ENCODE measurements at regions not wholly inside any gene's neighbourhood (a gene's known extent, or its start where the extent isn't known, plus 50 kb on each side); places are given as distances from the start of the nearest gene placed in this dataset.

GRCh38 chr6:23445157-23445710, 680.8 kb upstream of the NRSN1 start:
- WGBS, 2 donors = 64 to 70% methylated on average over 5 of the region's 5 CpGs
- no peak overlapping the region for H3K4me3 ChIP-seq (replicated peaks in 1 of 3)
- H3K27me3 ChIP-seq = no peaks in the 10 kb centered on the region
- DNase-seq = peak; percentile 3 to 10
- TF ChIP-seq POLR2A (IDR thresholded peaks at IDR 0.05) (no peak), CTCF (IDR thresholded peaks at IDR 0.05) (no peak)
- intact Hi-C loops (cut with DNase I) = no loop called here
- H3K27ac ChIP-seq = no peak overlapping the region
- H3K4me1 ChIP-seq = peaks cover 9 to 12% of the 10 kb centered on the region in 2 donors
- no peaks in the 10 kb centered on the region for H3K9me3 ChIP-seq
- H3K36me3 ChIP-seq = no peaks in the 10 kb centered on the region

GRCh38 chr6:23446469-23446967, 679.5 kb upstream of the NRSN1 start:
- no peak for DNase-seq
- H3K36me3 ChIP-seq = no peaks in the 10 kb centered on the region
- H3K27ac ChIP-seq = no peak overlapping the region
- H3K4me1 ChIP-seq = peaks cover 9 to 12% of the 10 kb centered on the region in 2 donors
- no peaks in the 10 kb centered on the region for H3K9me3 ChIP-seq
- no peak overlapping the region for H3K4me3 ChIP-seq (replicated peaks in 1 of 3)
- intact Hi-C loops (cut with DNase I) = no loop called here
- TF ChIP-seq POLR2A (IDR thresholded peaks at IDR 0.05) (no peak), CTCF (IDR thresholded peaks at IDR 0.05) (peak in 3 of 6 experiments; percentile 45 to 51 (median 46))
- no peaks in the 10 kb centered on the region for H3K27me3 ChIP-seq
- WGBS, 2 donors = 38 to 52% methylated on average over 4 of the region's 4 CpGs

- no peak for DNase-seq
- H3K36me3 ChIP-seq = no peaks in the 10 kb centered on the region
- peaks cover 9 to 12% of the 10 kb centered on the region in 2 donors for H3K4me1 ChIP-seq
- no peaks in the 10 kb centered on the region for H3K9me3 ChIP-seq
- no peaks in the 10 kb centered on the region for H3K27me3 ChIP-seq
- TF ChIP-seq CTCF (IDR thresholded peaks at IDR 0.05) (no peak), POLR2A (IDR thresholded peaks at IDR 0.05) (no peak)
- intact Hi-C loops (cut with DNase I) = no loop called here
- H3K4me3 ChIP-seq (replicated peaks in 1 of 3) = no peak overlapping the region
- H3K27ac ChIP-seq = no peak overlapping the region
Observed at GRCh38 chr6:23447731-23448130, 678.3 kb upstream of the NRSN1 start.

- Histone ChIP-seq H3K27ac (no peak overlapping the region), H3K4me3 (replicated peaks in 1 of 3) (no peak overlapping the region), H3K36me3 (no peaks in the 10 kb centered on the region), H3K4me1 (peaks cover 9 to 12% of the 10 kb centered on the region in 2 donors), H3K9me3 (no peaks in the 10 kb centered on the region), H3K27me3 (no peaks in the 10 kb centered on the region)
- intact Hi-C loops (cut with DNase I) = no loop called here
- no peak for TF ChIP-seq POLR2A (IDR thresholded peaks at IDR 0.05)
- TF ChIP-seq CTCF (IDR thresholded peaks at IDR 0.05) = no peak
- 94 to 95% methylated on average over 2 of the region's 2 CpGs for WGBS, 2 donors
- DNase-seq = no peak
Observed at GRCh38 chr6:23448281-23448680, 677.7 kb upstream of the NRSN1 start.

- no peaks in the 10 kb centered on the region for H3K36me3 ChIP-seq
- DNase-seq = no peak
- no peak for TF ChIP-seq CTCF (IDR thresholded peaks at IDR 0.05)
- TF ChIP-seq POLR2A (IDR thresholded peaks at IDR 0.05) = no peak
- no peaks in the 10 kb centered on the region for H3K4me1 ChIP-seq
- no peak overlapping the region for H3K4me3 ChIP-seq (replicated peaks in 1 of 3)
- H3K27ac ChIP-seq = no peak overlapping the region
- H3K9me3 ChIP-seq = no peaks in the 10 kb centered on the region
- WGBS, 2 donors = 66 to 74% methylated on average over 5 of the region's 5 CpGs
- H3K27me3 ChIP-seq = no peaks in the 10 kb centered on the region
- intact Hi-C loops (cut with DNase I) = no loop called here
Observed at GRCh38 chr6:23454080-23454976, 671.7 kb upstream of the NRSN1 start.

All from thyroid gland (tissue), 4 donors.